ENCODE measurements at regions not wholly inside any gene's neighbourhood (a gene's known extent, or its start where the extent isn't known, plus 50 kb on each side); places are given as distances from the start of the nearest gene placed in this dataset.
A peak's percentile ranks its signal among the peaks of the same experiment; 100 is the strongest.
"Not testable (repeated sequence)": the region's sequence is repeated elsewhere in the genome, so short reads cannot be mapped to it uniquely, and the experiment has no call there.

GRCh38 chr4:123623611-123624010, 227.0 kb downstream of the SPRY1 start:
- no peak for DNase-seq (ENCODE audit: low read depth in 4 of 4, low spot score in 2 of 4)

DNA sequence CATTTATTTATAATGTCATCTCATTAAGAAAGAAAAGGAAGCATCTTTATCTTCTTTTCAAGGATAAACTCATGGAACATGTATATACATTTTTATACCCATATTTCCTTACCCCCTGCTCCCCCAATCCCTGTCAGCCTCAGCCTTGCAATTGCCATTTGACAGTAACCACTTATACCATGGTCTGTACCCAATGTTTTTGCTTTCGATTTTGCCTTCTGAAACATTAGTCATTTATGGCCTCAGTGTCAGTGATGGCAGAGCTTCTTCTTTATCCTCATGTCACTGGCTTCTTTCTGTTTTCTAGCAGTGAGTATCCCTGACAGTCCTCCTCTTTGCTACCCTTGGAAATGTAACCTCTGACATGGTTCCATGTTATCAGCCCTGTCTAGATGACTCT, 228.4 kb downstream of the SPRY1 start:
- DNase-seq (ENCODE audit: low read depth in 4 of 4, low spot score in 2 of 4): no peak

- no peak for DNase-seq (ENCODE audit: low read depth in 4 of 4, low spot score in 2 of 4)
Measured at GRCh38 chr4:123628288-123628687, 231.7 kb downstream of the SPRY1 start.

DNA sequence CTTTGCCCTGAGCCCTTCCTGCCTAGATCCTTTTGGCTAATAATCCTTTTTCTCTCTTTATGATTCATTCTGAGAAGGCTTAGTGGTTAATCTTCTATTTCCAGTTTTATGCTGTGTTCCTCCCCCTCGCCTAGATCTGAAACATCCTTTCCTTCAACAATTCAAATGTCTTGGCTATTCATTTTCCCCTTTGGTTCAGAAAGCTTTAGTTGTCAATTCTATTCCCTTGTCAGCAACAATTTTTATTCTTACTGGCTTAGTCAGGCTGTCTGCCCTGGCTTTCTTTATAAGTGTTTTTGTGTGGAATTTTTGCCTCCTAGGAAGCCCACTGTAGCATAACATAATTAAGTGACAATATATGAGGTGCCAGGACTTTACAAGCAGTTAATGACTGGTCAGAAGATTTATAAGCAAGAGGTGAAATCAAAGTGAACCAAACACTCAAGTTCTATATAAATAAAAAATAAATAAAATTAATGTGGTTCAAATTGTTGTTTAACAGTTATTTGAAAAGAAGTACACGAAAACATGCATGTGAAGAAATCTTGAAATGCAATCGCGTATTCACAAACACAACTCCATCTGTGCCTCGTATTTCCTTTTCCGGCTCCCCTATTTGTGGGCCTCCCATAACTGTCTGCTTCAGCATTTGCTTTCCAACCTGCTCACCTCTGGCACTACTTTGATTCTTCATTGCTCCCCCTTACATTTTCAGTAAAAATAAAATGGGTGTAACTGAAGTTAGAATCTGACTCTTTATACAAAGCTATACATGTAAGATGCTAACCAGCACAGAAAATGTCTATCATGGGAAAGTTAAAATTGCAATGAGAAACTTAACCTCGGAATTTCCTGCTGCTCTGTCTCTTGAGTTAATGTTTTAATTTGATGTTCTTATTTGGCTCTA, 235.4 kb downstream of the SPRY1 start:
- DNase-seq (ENCODE audit: low read depth in 4 of 4, low spot score in 2 of 4): peak in 3 of 4 donors; percentile 38 to 67 (median 49)

DNA sequence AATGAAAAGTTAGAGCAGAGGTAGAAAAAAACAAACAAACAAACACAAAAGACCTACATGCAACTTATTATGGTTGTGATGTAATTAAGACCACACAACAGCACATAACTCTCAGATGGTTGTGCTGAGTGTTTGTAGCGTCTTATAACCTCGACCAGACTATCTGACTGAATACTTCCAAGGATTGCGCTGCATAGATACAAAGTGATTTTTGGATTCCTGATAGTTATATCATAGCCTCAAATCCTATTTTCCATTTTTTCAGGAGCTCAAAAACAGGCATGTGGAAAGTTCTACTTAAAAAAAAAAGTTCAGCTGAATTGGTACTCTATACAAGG, 236.1 kb downstream of the SPRY1 start:
- no peak for DNase-seq (ENCODE audit: low read depth in 4 of 4, low spot score in 2 of 4)

DNA sequence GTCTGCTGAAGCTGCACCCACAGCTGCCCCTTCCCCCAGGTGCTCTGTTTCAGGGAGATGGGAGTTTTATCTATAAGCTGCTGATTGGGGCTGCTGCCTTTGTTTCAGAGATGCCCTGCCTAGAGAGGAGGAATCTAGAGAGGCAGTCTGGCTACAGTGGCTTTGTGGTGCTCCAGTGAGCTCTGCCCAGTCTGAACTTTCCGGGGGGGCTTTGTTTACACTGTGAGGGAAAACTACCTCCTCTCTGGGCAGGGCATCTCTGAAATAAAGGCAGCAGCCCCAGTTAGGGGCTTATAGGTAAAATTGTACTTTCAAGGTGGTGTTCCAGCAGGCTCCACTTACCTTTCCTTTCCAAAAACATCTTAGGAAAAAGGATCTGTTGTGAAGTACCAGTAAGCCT, 242.2 kb downstream of the SPRY1 start:
- no peak for DNase-seq (ENCODE audit: low read depth in 4 of 4, low spot score in 2 of 4)

GRCh38 chr4:123640271-123640670, 243.7 kb downstream of the SPRY1 start:
- DNase-seq (ENCODE audit: low read depth in 4 of 4, low spot score in 2 of 4): no peak

DNA sequence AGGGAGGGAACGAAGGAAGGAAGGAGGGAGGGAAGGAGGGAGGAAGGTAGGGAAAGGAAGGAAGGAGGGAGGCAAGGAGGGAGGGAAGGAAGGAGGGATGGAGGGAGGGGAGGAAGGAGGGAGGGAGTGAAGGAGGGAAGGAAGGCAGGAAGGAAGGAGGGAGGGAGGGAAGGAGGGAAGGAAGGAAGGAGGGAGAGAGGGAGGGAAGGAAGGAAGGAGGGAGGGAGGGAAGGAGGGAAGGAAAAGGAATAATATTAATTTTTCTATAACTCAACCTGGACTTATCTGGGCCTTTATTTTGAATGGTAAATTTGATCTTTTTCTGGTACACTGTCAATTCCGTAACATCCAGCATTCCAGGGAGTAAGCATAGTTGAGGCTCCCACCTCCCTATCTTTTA, 244.2 kb downstream of the SPRY1 start:
- no peak for DNase-seq (ENCODE audit: low read depth in 4 of 4, low spot score in 2 of 4)

DNA sequence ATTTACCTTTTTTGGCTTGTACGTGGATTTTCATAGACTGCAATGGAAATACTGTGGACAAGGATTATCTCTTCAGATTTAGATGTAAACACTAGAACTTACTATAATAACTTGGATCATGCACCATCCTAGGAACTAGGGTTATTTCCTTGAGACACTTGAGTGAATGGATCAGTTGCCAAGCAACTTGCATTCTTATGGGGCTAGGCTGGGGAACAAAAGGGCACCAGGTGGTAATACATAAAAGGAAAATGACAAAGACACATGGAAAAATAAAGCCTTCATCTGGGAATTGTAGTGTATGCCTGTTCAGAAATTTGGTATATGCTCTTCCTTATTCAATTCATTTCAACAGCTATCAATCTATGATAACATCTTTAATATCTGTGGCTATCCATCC, 247.1 kb downstream of the SPRY1 start:
- DNase-seq (ENCODE audit: low read depth in 4 of 4, low spot score in 2 of 4): no peak

- DNase-seq (ENCODE audit: low read depth in 4 of 4, low spot score in 2 of 4): no peak
Measured at GRCh38 chr4:123649250-123649644, 252.7 kb downstream of the SPRY1 start.

DNA sequence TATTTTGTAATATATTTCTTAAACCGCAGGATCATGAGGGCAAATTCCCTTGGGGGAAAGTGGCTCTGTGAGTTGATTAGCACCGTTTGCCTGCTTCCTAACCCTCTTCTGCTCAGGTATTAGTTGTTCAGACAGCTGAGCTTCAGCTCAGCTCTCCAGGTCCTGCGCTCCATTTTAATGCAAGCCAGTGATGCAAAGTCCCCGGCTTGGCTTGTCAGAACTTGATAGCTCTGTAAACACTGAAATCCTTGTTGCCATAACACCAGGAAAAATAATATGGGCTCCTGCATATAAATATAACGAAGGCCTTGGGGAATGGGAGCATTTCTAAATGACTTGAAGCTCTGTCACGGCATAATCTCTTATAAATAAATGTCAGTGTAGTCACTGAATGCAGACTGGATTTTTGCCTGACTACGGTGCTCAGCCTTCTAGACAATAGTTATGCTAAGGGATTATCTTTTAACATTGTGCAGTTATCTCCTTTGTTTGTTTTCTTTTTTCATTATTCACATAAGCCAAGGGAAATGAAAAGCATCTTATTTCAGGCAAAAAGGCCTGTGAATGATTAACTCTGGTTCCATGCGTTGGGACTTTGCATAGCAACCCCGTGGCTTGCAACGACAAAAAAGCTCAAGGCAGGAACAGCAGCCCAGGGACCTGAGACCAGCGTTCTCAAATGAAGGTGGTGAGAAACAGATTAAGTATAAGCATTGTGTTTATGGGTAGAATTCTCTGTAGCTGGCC, 253.2 kb downstream of the SPRY1 start:
- peak in 2 of 4 donors; percentile 55 to 64 for DNase-seq (ENCODE audit: low read depth in 4 of 4, low spot score in 2 of 4)

DNA sequence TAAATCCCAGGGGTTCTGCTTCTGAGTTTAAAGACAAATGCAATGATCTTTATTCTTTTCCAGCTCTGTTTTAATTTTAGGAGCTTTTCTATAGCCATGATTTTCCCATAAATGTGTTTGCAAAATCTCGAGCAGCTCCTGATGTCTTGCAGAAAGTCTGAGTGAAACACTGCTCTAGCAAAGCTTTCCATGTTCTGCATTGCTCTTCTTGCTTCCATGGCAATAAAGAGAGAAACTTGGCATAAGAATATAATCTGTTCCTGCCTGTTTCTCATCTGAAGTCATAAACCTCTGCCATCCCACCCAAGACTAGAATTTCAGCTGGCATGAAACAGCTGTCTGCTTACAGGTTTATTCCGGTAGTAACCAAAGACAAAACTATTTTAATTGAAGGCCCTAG, 254.5 kb downstream of the SPRY1 start:
- DNase-seq (ENCODE audit: low read depth in 4 of 4, low spot score in 2 of 4): no peak

DNA sequence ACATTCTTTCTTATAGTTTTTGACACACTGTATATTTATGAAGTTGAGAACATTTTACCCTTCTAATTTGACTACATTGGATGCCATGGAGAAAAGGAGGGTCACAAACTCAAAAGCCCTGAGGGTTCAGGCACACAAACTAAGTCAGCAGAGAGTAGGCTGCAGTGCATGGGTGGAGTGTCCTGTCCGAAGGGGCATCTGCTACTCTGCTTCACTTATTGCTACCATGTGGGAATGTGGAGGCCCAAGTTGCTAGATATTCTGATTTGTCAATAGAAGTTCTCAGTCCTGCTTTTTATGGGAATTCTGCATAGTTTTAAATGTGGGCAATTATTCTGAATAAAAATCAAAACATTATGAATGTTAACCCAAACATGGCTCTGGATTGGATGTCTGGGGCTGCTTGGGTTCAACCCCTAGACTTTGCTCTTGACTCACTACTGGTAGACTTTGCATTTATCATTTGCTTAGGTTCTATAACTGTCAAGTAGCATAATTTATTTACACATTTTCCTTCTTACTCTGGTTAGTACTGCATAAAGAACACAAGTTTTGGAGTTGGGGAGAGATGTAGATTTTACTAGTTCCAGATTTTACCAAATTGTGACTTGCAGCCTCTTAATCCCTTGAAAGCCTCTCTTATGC, 255.1 kb downstream of the SPRY1 start:
- DNase-seq (ENCODE audit: low read depth in 4 of 4, low spot score in 2 of 4): no peak

- DNase-seq (ENCODE audit: low read depth in 4 of 4, low spot score in 2 of 4): no peak
Measured at GRCh38 chr4:123652476-123652875, 255.9 kb downstream of the SPRY1 start.

GRCh38 chr4:123653236-123653635, 256.6 kb downstream of the SPRY1 start:
- no peak for DNase-seq (ENCODE audit: low read depth in 4 of 4, low spot score in 2 of 4)

GRCh38 chr4:123656746-123657294, 260.2 kb downstream of the SPRY1 start:
- not testable (repeated sequence) for DNase-seq (ENCODE audit: low read depth in 4 of 4, low spot score in 2 of 4)

DNA sequence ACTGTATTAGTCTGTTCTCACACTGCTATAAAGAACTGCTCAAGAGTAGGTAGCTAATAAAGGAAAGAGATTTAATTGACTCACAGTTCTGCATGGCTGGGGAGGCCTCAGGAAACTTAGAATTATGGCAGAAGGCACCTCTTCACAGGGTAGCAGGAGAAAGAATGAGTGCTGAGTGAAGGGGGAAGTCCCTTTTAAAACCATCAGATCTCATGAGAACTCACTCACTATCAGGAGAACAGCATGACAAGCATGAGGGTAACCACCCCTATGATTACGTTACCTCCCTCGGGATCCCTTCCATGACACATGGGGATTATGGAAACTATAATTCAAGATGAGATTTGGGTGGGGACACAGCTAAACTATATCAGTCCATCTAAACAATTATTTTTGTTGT, 261.0 kb downstream of the SPRY1 start:
- not testable (repeated sequence) for DNase-seq (ENCODE audit: low read depth in 4 of 4, low spot score in 2 of 4)

- no peak for DNase-seq (ENCODE audit: low read depth in 4 of 4, low spot score in 2 of 4)
Measured at GRCh38 chr4:123659262-123659661, 262.7 kb downstream of the SPRY1 start.

DNA sequence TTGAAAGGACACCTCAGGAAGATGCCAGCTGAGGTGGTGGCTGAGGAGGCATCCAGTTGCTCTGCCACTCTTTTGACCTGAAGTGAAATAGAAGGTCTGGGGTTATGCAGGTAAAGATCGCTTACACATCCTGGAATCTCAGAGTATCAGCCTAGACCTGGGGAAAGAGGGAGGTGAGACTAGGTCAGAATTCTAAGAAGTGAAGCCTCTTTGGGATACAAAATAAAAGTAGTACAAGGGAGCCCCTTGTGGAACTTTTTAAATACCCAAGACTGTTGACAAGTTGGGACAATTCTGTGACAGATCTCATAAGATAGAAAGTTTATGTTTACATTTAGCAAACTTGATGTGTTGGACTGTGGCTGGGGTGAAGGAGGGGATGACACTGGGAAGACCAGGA, 263.1 kb downstream of the SPRY1 start:
- DNase-seq (ENCODE audit: low read depth in 4 of 4, low spot score in 2 of 4): no peak

DNA sequence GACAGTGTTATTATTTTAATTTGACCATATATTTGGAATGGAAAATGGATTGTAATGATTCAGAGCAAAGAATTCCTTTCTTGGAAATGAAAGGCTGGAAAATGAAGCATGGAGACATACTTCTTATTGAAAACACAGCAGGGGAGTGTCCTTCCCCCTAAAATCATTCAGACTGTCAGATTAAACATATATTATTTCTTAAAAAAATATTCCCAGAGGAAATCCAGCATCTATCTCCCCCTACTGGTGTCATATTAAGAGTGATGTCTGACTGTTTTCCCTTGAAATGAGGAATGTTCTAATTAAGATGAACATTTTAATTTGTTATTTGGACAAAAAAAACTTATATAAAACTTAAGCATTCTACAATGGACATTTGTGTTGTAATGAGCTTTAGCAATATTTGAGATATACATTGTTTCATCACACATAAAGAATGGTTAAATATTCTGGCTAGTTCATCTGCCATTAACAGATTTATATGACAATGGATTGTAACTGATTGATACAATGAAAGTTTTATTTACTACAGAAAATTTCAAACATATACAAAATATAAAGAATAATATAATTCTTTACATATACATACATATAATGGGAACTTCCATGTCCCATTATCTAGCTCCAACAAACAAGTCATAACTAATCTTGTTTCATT, 264.6 kb downstream of the SPRY1 start:
- DNase-seq (ENCODE audit: low read depth in 4 of 4, low spot score in 2 of 4): no peak

GRCh38 chr4:123662827-123663226, 266.2 kb downstream of the SPRY1 start:
- DNase-seq (ENCODE audit: low read depth in 4 of 4, low spot score in 2 of 4): no peak

Measured in left renal cortex interstitium (tissue), 4 donors.